MM.1S (cell line): ENCODE measurements at regions not wholly inside any gene's neighbourhood (a gene's known extent, or its start where the extent isn't known, plus 50 kb on each side); places are given as distances from the start of the nearest gene placed in this dataset.

Experiments used
- DNase-seq: peaks from one replicate; pipeline ENCODE4 v3.0.0-alpha.2; 2015
- H2AFZ ChIP-seq: fragments of 300-600 bp; sonication (generic); 2 replicates; pipeline ENCODE4 v1.6.0; 2016; ENCODE audit warnings: antibody characterized with exemption, low read length
- H3F3A ChIP-seq: fragments of 300-600 bp; sonication (generic); 2 replicates; pipeline ENCODE4 v1.6.1; 2016; ENCODE audit warnings: mild to moderate bottlenecking, antibody characterized with exemption, low read length, moderate library complexity, mixed read lengths; ENCODE audit not compliant: insufficient read depth
- H3K27ac ChIP-seq: fragments of 300-600 bp; sonication (generic); 2 replicates; pipeline ENCODE4 v1.5.1; 2016; ENCODE audit warnings: mild to moderate bottlenecking, low read length
- H3K27me3 ChIP-seq: fragments of 300-600 bp; sonication (generic); replicated peaks from 2 replicates; pipeline ENCODE4 v1.6.0; 2016; ENCODE audit warnings: low read length; ENCODE audit not compliant: insufficient read depth
- H3K36me3 ChIP-seq: fragments of 300-600 bp; sonication (generic); replicated peaks from 2 replicates; pipeline ENCODE4 v1.6.1; 2016; ENCODE audit warnings: mild to moderate bottlenecking, low read length, mixed read lengths; ENCODE audit not compliant: insufficient read depth
- H3K4me1 ChIP-seq: fragments of 300-600 bp; sonication (generic); 2 replicates; pipeline ENCODE4 v1.6.1; 2016; ENCODE audit warnings: low read length, mixed read lengths
- H3K4me2 ChIP-seq: fragments of 300-600 bp; sonication (generic); 2 replicates; pipeline ENCODE4 v1.6.0; 2016; ENCODE audit warnings: low read depth, low read length
- H3K4me3 ChIP-seq: fragments of 300-600 bp; sonication (generic); 2 replicates; pipeline ENCODE4 v1.5.1; 2016; ENCODE audit warnings: low read length, mixed read lengths
- H3K79me2 ChIP-seq: fragments of 300-600 bp; sonication (generic); 2 replicates; pipeline ENCODE4 v1.6.1; 2016; ENCODE audit warnings: mixed run types, low read length, mixed read lengths
- H3K9ac ChIP-seq: fragments of 300-600 bp; sonication (generic); 2 replicates; pipeline ENCODE4 v1.6.1; 2016; ENCODE audit warnings: low read length, mixed read lengths
- H3K9me2 ChIP-seq: fragments of 300-600 bp; sonication (generic); replicated peaks from 2 replicates; pipeline ENCODE4 v1.6.1; 2016; ENCODE audit warnings: mild to moderate bottlenecking, low read length, mixed read lengths; ENCODE audit not compliant: insufficient read depth
- H3K9me3 ChIP-seq: fragments of 300-600 bp; sonication (generic); replicated peaks from 2 replicates; pipeline ENCODE4 v1.6.1; 2016; ENCODE audit warnings: mild to moderate bottlenecking, low read length, mixed read lengths; ENCODE audit not compliant: insufficient read depth
- H4K20me1 ChIP-seq: fragments of 300-600 bp; sonication (generic); 2 replicates; pipeline ENCODE4 v1.6.1; 2016; ENCODE audit warnings: mild to moderate bottlenecking, low read length, moderate library complexity, mixed read lengths; ENCODE audit not compliant: insufficient read depth
- EZH2 ChIP-seq: fragments of 300-600 bp; sonication (generic); optimal IDR thresholded peaks from 2 replicates; pipeline ENCODE3; 2017; ENCODE audit warnings: low read depth, mild to moderate bottlenecking, antibody characterized with exemption, low read length, mixed read lengths
- EZH2phosphoT487 ChIP-seq: fragments of 300-600 bp; sonication (generic); IDR thresholded peaks from 2 replicates; pipeline ENCODE4 v1.6.1; 2018; ENCODE audit warnings: antibody characterized with exemption, low read length
- TF ChIP-seq, protein P1 (sequence below): fragments of 300-600 bp; sonication (generic); IDR thresholded peaks from 2 replicates; pipeline ENCODE4 v1.5.1; 2016; ENCODE audit warnings: antibody characterized with exemption, low read length, mixed read lengths

- H3F3A ChIP-seq = no peaks in the 10 kb centered on the region
- H3K36me3 ChIP-seq = no peaks in the 10 kb centered on the region
- no peak overlapping the region for H3K27ac ChIP-seq
Observed at GRCh38 chr13:29948244-29948643, 97.8 kb upstream of the UBL3 start.

DNA sequence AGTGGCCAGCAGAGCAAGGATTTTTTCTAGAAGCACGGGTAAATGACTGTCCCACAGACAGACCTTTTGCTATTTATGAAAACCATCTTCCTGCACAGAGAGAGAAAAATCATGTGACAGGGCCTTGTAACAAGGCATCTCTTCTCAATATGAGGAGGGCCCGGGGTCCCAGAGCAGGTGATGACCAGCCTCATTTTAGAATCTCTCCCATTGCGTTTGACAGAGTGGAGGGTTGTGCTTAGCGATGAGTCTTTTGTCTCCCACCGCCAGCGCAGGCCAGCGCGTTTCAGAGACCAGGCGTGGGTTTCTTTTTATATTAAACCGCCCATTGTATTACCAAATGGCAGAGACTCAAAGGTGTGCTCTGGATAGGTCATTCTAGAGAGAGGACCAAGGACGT is 97.4 kb upstream of the UBL3 start:
- no peaks in the 10 kb centered on the region for H4K20me1 ChIP-seq
- no peak overlapping the region for H3K9ac ChIP-seq
- no peaks in the 10 kb centered on the region for H3F3A ChIP-seq
- H2AFZ ChIP-seq = no peak overlapping the region
- H3K4me1 ChIP-seq = no peaks in the 10 kb centered on the region
- DNase-seq = no peak
- H3K36me3 ChIP-seq = no peaks in the 10 kb centered on the region
- H3K9me3 ChIP-seq = no peaks in the 10 kb centered on the region
- no peaks in the 10 kb centered on the region for H3K79me2 ChIP-seq
- TF ChIP-seq, protein P1, sequence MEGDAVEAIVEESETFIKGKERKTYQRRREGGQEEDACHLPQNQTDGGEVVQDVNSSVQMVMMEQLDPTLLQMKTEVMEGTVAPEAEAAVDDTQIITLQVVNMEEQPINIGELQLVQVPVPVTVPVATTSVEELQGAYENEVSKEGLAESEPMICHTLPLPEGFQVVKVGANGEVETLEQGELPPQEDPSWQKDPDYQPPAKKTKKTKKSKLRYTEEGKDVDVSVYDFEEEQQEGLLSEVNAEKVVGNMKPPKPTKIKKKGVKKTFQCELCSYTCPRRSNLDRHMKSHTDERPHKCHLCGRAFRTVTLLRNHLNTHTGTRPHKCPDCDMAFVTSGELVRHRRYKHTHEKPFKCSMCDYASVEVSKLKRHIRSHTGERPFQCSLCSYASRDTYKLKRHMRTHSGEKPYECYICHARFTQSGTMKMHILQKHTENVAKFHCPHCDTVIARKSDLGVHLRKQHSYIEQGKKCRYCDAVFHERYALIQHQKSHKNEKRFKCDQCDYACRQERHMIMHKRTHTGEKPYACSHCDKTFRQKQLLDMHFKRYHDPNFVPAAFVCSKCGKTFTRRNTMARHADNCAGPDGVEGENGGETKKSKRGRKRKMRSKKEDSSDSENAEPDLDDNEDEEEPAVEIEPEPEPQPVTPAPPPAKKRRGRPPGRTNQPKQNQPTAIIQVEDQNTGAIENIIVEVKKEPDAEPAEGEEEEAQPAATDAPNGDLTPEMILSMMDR = no peak
- H3K27ac ChIP-seq = no peak overlapping the region
- no peaks in the 10 kb centered on the region for H3K9me2 ChIP-seq
- no peak overlapping the region for H3K4me3 ChIP-seq
- H3K27me3 ChIP-seq = no peaks in the 10 kb centered on the region
- no peak overlapping the region for H3K4me2 ChIP-seq

More at GRCh38 chr13:29948244-29948643, 97.8 kb upstream of the UBL3 start:
- no peak overlapping the region for H3K9ac ChIP-seq
- H3K9me3 ChIP-seq = no peaks in the 10 kb centered on the region
- H3K4me1 ChIP-seq = no peaks in the 10 kb centered on the region
- no peaks in the 10 kb centered on the region for H3K79me2 ChIP-seq
- TF ChIP-seq EZH2 (no peak), EZH2phosphoT487 (no peak)
- TF ChIP-seq, protein P1 = no peak
- H4K20me1 ChIP-seq = no peaks in the 10 kb centered on the region
- no peak overlapping the region for H3K4me2 ChIP-seq
- no peak overlapping the region for H2AFZ ChIP-seq
- no peaks in the 10 kb centered on the region for H3K27me3 ChIP-seq
- H3K9me2 ChIP-seq = no peaks in the 10 kb centered on the region
- no peak overlapping the region for H3K4me3 ChIP-seq
- DNase-seq = no peak

GRCh38 chr13:29946093-29946492 is 95.7 kb upstream of the UBL3 start:
- TF ChIP-seq, protein P1 = no peak
- TF ChIP-seq EZH2 (no peak), EZH2phosphoT487 (no peak)
- Histone ChIP-seq H3K27me3 (no peaks in the 10 kb centered on the region), H2AFZ (no peak overlapping the region), H3K36me3 (no peaks in the 10 kb centered on the region), H3K9me2 (no peaks in the 10 kb centered on the region), H3K9me3 (no peaks in the 10 kb centered on the region), H3K79me2 (no peaks in the 10 kb centered on the region), H3K4me1 (no peaks in the 10 kb centered on the region), H4K20me1 (no peaks in the 10 kb centered on the region), H3K27ac (no peak overlapping the region), H3K4me2 (no peak overlapping the region), H3K9ac (no peak overlapping the region), H3F3A (no peaks in the 10 kb centered on the region), H3K4me3 (no peak overlapping the region)
- DNase-seq = no peak

GRCh38 chr13:29943686-29944085 is 93.3 kb upstream of the UBL3 start:
- H3K4me2 ChIP-seq = no peak overlapping the region
- H3K9me3 ChIP-seq = no peaks in the 10 kb centered on the region
- no peaks in the 10 kb centered on the region for H4K20me1 ChIP-seq
- H3K36me3 ChIP-seq = no peaks in the 10 kb centered on the region
- H3K9ac ChIP-seq = no peak overlapping the region
- TF ChIP-seq, protein P1 = no peak
- no peak for TF ChIP-seq EZH2
- no peak for TF ChIP-seq EZH2phosphoT487
- H3K9me2 ChIP-seq = no peaks in the 10 kb centered on the region
- DNase-seq = no peak
- H2AFZ ChIP-seq = no peak overlapping the region
- no peaks in the 10 kb centered on the region for H3K79me2 ChIP-seq
- H3K4me1 ChIP-seq = no peaks in the 10 kb centered on the region
- H3K27me3 ChIP-seq = no peaks in the 10 kb centered on the region
- no peak overlapping the region for H3K27ac ChIP-seq
- H3K4me3 ChIP-seq = no peak overlapping the region
- no peaks in the 10 kb centered on the region for H3F3A ChIP-seq
